GM18907 (cell line): ENCODE measurements at regions not wholly inside any gene's neighbourhood (a gene's known extent, or its start where the extent isn't known, plus 50 kb on each side); places are given as distances from the start of the nearest gene placed in this dataset.

ENCODE experiments used
- ATAC-seq: cut with Tn5 transposase; IDR thresholded peaks from one replicate; pipeline ENCODE4 v1.9.1; 2021; ENCODE audit warnings: mild to moderate bottlenecking, moderate library complexity; ENCODE audit not compliant: unreplicated experiment

GRCh38 chr22:27083610-27084009 is 426.2 kb downstream of the MIAT start:
- ATAC-seq = no peak

GRCh38 chr22:27084130-27084529 is 426.7 kb downstream of the MIAT start:
- no peak for ATAC-seq

DNA sequence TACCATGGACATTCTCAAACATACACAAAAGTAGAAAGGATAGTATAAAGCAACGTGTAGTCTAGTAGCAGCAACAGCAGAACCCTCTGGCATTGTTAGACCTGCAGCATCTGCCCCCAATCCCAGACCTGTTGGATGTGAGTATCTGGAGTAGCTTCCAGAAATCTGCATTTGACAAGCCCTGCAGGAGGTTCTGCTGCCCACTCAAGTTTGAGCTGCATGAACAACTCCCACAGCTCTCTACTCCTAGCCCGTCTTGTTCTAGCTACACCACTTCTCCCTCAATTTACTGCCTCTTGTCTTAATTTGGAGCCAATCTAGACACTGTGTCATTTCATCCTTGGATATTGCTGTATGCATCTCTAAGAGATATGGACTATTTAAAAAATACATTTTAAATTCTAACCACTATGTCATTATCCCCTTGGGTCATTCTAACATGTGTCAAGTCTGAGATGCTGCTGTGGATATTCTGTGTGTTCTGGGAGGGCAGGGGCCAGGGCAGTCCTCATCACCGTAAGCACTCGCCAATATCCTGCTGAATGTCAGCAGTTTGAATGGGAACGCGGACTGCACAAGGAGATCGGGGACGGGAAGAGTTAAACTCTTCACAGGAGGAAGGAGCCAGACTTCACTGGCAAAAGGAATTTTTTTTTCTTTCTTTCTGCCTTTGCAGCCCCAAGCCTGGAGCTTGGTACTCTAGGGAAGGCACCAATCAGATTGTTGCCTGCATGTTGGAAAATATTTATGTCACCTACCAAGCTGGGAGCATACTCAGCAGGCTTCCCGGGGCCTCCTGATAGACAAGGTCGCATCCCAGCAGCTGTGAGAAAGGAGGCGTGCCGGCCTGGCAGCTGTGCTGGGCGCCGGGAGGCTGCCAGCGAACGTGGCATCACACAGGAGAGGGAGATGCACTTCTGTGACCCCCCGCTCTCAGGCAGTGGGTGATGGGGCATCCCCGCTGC is 429.0 kb downstream of the MIAT start:
- ATAC-seq = no peak

GRCh38 chr22:27087051-27087450 is 429.7 kb downstream of the MIAT start:
- no peak for ATAC-seq

- no peak for ATAC-seq
Measured at GRCh38 chr22:27088026-27088425, 430.6 kb downstream of the MIAT start.

DNA sequence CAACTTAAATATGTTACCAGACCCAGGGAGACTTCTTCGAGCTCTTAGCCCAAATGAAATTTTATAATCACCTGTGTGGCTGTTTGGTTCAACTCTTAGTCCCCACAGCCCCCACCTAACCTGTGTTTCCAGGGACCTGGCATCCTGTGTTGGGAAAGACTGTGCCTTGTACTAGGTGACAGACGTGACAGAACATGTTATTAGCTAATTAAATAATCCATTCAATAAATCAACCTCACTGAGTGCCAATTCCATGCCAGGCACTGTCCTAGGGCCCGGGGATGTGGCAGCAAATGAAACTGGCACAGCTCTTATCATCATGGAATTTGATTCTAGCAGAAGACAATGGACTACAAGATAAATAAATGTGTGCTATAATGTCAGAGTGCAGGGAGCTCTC is 431.9 kb downstream of the MIAT start:
- ATAC-seq = no peak

GRCh38 chr22:27090611-27091011 is 433.2 kb downstream of the MIAT start:
- ATAC-seq = no peak

GRCh38 chr22:27093422-27093821 is 436.0 kb downstream of the MIAT start:
- ATAC-seq = no peak

GRCh38 chr22:27094633-27095308 is 437.4 kb downstream of the MIAT start:
- no peak for ATAC-seq

DNA sequence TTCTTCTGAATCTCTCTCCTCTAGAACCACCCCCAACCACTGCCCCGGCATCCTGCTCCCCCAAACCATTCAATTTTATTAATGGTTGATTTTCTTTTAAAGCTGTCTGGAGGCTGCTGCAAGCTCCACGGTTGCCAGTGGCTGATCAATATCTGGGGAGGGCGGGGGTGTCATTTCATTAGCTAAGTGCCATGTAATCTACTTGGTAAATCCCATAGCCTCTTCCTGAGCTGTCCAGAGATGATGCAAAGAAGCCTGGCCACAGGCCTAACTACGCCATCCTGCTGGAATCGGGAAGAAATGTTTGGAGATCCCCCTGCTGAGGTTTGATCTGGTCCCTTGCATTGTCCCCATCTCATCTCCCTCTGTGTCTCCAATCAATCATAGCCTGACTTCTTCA is 440.1 kb downstream of the MIAT start:
- no peak for ATAC-seq

GRCh38 chr22:27097933-27098332 is 440.5 kb downstream of the MIAT start:
- ATAC-seq = no peak

DNA sequence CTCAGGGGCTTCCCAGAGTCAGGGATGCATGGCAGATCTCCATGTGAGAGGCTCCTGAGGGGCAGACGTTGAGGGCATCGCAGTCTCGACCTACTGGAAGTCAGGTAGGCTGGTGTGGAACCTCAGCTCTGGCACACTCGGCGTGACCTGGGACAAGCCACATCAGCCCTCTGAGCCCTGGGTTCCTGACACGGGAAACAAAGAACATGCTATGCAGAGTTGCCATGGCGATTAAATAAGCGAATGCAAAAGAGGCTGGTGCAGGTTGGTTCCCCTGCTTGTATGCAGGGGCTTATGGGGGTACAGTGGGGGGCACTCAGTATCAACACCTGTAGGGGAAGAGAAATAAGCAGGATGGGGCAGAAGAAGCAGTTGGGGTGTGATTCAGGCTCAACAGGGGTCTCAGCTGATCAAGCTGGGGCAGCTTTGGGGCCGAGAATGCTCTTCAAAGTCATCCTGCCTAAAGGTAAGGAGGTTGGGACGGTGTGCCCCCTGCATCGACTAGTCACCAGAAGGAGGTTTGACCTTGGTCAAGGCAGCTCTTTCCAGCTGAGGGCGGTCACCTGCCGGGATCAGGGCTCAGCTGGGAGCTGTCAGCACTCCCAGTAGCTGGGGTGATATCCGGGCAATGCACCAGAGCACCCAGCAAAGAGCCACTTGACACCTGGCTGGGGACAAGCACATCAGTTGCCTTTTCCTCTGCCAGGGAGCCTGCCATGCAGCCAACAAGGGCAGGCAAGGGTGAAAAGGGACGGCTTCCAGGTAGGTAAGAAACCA is 442.7 kb downstream of the MIAT start:
- ATAC-seq = no peak

- ATAC-seq = no peak
Measured at GRCh38 chr22:27100789-27101188, 443.4 kb downstream of the MIAT start.

GRCh38 chr22:27101288-27101687 is 443.9 kb downstream of the MIAT start:
- no peak for ATAC-seq

DNA sequence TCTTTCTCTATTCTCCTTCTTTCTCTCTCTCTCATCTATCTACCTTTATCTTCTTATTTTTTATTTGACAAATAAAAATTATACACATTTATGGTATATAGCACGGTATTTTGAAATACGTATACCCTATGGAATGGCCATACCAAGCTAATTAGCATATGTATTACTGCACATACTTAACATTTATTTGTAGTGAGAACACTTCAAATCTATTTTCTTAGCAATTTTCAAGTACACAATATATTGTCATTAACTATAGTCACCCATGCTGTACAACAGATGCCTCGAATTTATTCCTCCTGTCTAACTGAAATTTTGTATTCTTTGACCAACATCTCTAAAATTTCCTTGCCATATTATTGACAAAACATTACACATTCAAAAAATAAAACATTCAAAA is 447.1 kb downstream of the MIAT start:
- ATAC-seq = no peak

- no peak for ATAC-seq
Measured at GRCh38 chr22:27105142-27106025, 448.0 kb downstream of the MIAT start.

- no peak for ATAC-seq
Measured at GRCh38 chr22:27106985-27107384, 449.6 kb downstream of the MIAT start.

DNA sequence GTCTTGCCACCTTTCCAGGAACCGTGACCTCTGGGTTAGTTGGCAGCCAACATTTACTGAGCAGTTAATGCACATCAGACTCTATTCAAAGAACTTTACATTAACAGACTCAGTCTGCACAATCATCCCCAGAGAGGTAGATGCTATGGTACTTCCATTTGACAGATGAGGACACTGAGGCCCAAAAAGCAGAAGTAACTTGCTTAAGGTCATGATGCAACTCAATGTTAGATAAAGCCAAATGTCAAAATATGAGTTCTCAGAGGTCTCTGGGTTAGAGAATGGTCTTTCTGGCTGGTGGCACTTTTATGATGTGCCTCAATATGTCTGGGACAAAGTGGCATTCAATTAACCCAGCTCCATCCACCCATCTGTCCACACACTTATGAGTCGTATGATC is 450.0 kb downstream of the MIAT start:
- no peak for ATAC-seq

DNA sequence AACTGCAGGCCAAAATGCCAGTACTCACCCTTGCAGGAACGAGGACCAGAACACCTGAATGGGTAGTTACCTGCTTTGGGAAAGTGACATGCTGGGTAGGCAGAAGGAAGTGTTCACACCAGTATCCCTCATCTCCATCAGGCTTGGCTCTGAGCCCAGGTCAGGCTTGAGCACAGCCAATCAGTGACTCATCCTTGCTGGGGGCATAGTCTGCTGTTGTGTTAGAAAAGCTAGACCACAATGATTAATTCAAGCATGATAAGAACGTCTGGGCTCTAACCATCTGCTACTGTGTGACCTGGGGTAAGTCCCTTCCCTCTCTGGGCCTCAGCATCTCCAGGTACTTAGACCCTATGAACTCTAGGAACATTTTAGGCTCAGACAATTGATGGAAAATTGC is 450.4 kb downstream of the MIAT start:
- no peak for ATAC-seq

DNA sequence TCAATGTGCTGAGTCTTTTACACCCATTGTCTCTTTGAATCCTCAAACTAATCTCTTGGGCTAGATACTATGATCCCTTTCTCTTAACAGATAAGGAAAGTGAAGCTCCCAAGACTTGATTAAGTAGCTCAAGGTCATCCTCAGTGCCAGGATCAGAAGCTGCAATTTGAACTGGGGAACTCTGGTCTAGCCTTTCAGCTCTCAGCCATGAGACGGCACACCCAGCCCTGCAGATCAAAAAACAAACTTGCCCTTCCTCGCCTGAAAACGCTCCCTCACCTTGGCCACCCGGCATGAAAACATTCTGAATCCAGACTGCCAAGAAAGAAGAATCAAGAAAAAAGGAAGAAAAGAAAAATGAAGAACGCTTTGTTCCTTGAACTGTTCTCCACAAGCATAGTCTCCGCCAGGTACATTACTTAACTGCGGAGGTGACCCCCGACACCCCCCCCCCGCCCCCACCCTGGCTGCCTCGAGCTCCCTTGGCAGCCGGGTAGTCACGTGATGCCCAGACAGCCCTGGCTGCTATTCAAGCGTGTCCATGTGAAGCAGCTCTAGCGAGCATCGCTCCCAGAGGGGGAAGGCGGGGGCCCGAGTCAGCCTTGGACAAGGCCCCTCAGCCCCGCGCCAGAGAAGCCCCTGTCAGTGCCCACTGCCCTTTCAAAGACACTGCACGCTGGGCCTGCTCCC is 451.2 kb downstream of the MIAT start:
- ATAC-seq = no peak
